ENCODE measurements at regions not wholly inside any gene's neighbourhood (a gene's known extent, or its start where the extent isn't known, plus 50 kb on each side); places are given as distances from the start of the nearest gene placed in this dataset.

GRCh38 chr4:8921465-8921864, 49.8 kb upstream of the HMX1 start:
- no peak overlapping the region for H2AFZ ChIP-seq (ENCODE audit: low read depth, low read length, poor library complexity, severe bottlenecking)
- no peak overlapping the region for H3K27ac ChIP-seq (ENCODE audit: low read depth, low read length)
- no peak overlapping the region for H3K4me2 ChIP-seq (ENCODE audit: low read length)
- no peak overlapping the region for H3K4me3 ChIP-seq (replicated peaks in 1 of 2; ENCODE audit: low read depth in 1 of 2, low read length in 2 of 2)
- POLR2A ChIA-PET: no interaction called here
- H3K9ac ChIP-seq (ENCODE audit: low read length): no peak overlapping the region
- no peaks in the 10 kb centered on the region for H3K36me3 ChIP-seq (ENCODE audit: control insufficient read depth in 1 of 2, insufficient read depth in 2 of 2, low read length in 2 of 2)
- BruUV-seq (replicated peaks): no TSS peak
- DNase-seq (ENCODE audit: low read depth, low spot score) (no peak), ATAC-seq (no peak)
- no peaks in the 10 kb centered on the region for H4K20me1 ChIP-seq (ENCODE audit: insufficient read depth)
- RAD21 ChIA-PET (ENCODE audit: low non-redundant PET in 1 of 2, low total read pairs in 2 of 2, uncharacterized antibody in 2 of 2, unreplicated experiment in 2 of 2): no interaction called here
- no peaks in the 10 kb centered on the region for H3K9me3 ChIP-seq (ENCODE audit: control insufficient read depth in 1 of 2, insufficient read depth in 1 of 2, low read depth in 1 of 2, low read length in 2 of 2)
- H3K4me1 ChIP-seq (ENCODE audit: control insufficient read depth in 1 of 2, insufficient read depth in 2 of 2, low read length in 2 of 2): 0 out of 4 replicates have a peak, but pooled peaks cover 0 to 2% of the 10 kb centered on the region in 2 experiments
- CTCF ChIA-PET: no interaction called here
- intact Hi-C loops (cut with micrococcal nuclease): no loop called here
- no peaks in the 10 kb centered on the region for H3K9me2 ChIP-seq (ENCODE audit: insufficient read depth)
- no peaks in the 10 kb centered on the region; the same call in 1 of the 2 replicates for H3K27me3 ChIP-seq (ENCODE audit: insufficient read depth, low read length)
- no peak for TF ChIP-seq EGR1 (IDR thresholded peaks at IDR 0.05; ENCODE audit: low read depth)
- TF ChIP-seq EZH2 (IDR thresholded peaks at IDR 0.05): no peak
- TF ChIP-seq CTCF (IDR thresholded peaks at IDR 0.05 in 2 of 3, conservative IDR thresholded peaks at IDR 0.05 in 1 of 3; ENCODE audit: borderline replicate concordance in 1 of 3, insufficient read depth in 1 of 3, low read depth in 2 of 3, low read length in 2 of 3): no peak
- TF ChIP-seq CBX3 (IDR thresholded peaks at IDR 0.05; ENCODE audit: low read depth): no peak
- no peak for TF ChIP-seq ELF1 (IDR thresholded peaks at IDR 0.05; ENCODE audit: borderline replicate concordance, low read depth)
- TF ChIP-seq EZH2phosphoT487 (IDR thresholded peaks at IDR 0.05; ENCODE audit: borderline replicate concordance): no peak
- TF ChIP-seq POLR2AphosphoS5 (IDR thresholded peaks at IDR 0.05; ENCODE audit: low read depth, low read length): no peak
- no peak for TF ChIP-seq FOSL1 (IDR thresholded peaks at IDR 0.05; ENCODE audit: low read depth)
- no peak for TF ChIP-seq RAD21 (IDR thresholded peaks at IDR 0.05; ENCODE audit: low read depth)
- TF ChIP-seq SP1 (IDR thresholded peaks at IDR 0.05; ENCODE audit: low read depth): no peak
- TF ChIP-seq YY1 (IDR thresholded peaks at IDR 0.05; ENCODE audit: extremely low read depth, insufficient replicate concordance, low read depth, low read length): no peak
- TF ChIP-seq ZBTB33 (IDR thresholded peaks at IDR 0.05; ENCODE audit: extremely low read depth, insufficient replicate concordance, low read length): no peak
- no peak for TF ChIP-seq REST (IDR thresholded peaks at IDR 0.05; ENCODE audit: low read depth)
- TF ChIP-seq CEBPB (IDR thresholded peaks at IDR 0.05; ENCODE audit: low read depth): no peak
- no peak for TF ChIP-seq JUND (IDR thresholded peaks at IDR 0.05)
- no peak for TF ChIP-seq ZFX (IDR thresholded peaks at IDR 0.05)
- no peak for TF ChIP-seq MAX (IDR thresholded peaks at IDR 0.05)
- TF ChIP-seq SRF (IDR thresholded peaks at IDR 0.05; ENCODE audit: low read depth): no peak
- TF ChIP-seq ATF3 (IDR thresholded peaks at IDR 0.05): no peak
- no peaks in the 10 kb centered on the region for H3K79me2 ChIP-seq (ENCODE audit: insufficient read depth, low read length)

Data from HCT116 (cell line).